ENCODE measurements at regions not wholly inside any gene's neighbourhood (a gene's known extent, or its start where the extent isn't known, plus 50 kb on each side); places are given as distances from the start of the nearest gene placed in this dataset.

- no peak for TF ChIP-seq CTCF (IDR thresholded peaks at IDR 0.05; ENCODE audit: insufficient read depth in 1 of 2, low read depth in 1 of 2, low read length in 1 of 2, severe bottlenecking in 1 of 2, unreplicated experiment in 1 of 2)
- H3K4me3 ChIP-seq (ENCODE audit: low read depth, low read length) = no peak overlapping the region
- Mint-ChIP-seq H3K27me3 (ENCODE audit: insufficient read depth, unreplicated experiment) (peaks cover 20% of the 10 kb centered on the region), H3K4me3 (ENCODE audit: unreplicated experiment) (no peak overlapping the region), H3K9me3 (ENCODE audit: unreplicated experiment) (no peaks in the 10 kb centered on the region), H3K27ac (ENCODE audit: unreplicated experiment) (no peak overlapping the region), H3K36me3 (ENCODE audit: insufficient read depth, unreplicated experiment) (no peaks in the 10 kb centered on the region), H3K4me1 (ENCODE audit: low read depth, unreplicated experiment) (no peaks in the 10 kb centered on the region)
- no peak for DNase-seq
- H3K4me1 ChIP-seq = no peaks in the 10 kb centered on the region
- intact Hi-C loops (cut with micrococcal nuclease; ENCODE audit: unreplicated experiment) = no loop called here
- H3K27me3 ChIP-seq (replicated peaks; ENCODE audit: control insufficient read depth, insufficient read depth, low read length) = peaks cover 1% of the 10 kb centered on the region; the same call in 1 of the 2 replicates
- ChIA-PET POLR2A (no interaction called here), CTCF (interaction anchor here (0.5 kb wide), 1 partner anchor 103 kb away, joined by 3 read pairs; no protein-coding TSS in a partner anchor)
- no TSS peak for BruUV-seq (replicated peaks)
- H3K9me3 ChIP-seq = no peaks in the 10 kb centered on the region
- H3K36me3 ChIP-seq (ENCODE audit: control insufficient read depth, insufficient read depth, low read length) = no peaks in the 10 kb centered on the region
Measured at GRCh38 chr6:44538807-44539201, 151.3 kb downstream of the CDC5L start.

GRCh38 chr6:44539701-44540355 is 152.3 kb downstream of the CDC5L start:
- POLR2A ChIA-PET = no interaction called here
- no peaks in the 10 kb centered on the region for H3K4me1 Mint-ChIP-seq (ENCODE audit: low read depth, unreplicated experiment)
- no peaks in the 10 kb centered on the region for H3K9me3 Mint-ChIP-seq (ENCODE audit: unreplicated experiment)
- no peaks in the 10 kb centered on the region for H3K36me3 Mint-ChIP-seq (ENCODE audit: insufficient read depth, unreplicated experiment)
- no TSS peak for BruUV-seq (replicated peaks)
- no peak for TF ChIP-seq CTCF (IDR thresholded peaks at IDR 0.05; ENCODE audit: insufficient read depth in 1 of 2, low read depth in 1 of 2, low read length in 1 of 2, severe bottlenecking in 1 of 2, unreplicated experiment in 1 of 2)
- intact Hi-C loops (cut with micrococcal nuclease; ENCODE audit: unreplicated experiment) = no loop called here
- CTCF ChIA-PET = no interaction called here
- H3K9me3 ChIP-seq = no peaks in the 10 kb centered on the region
- H3K4me3 ChIP-seq (ENCODE audit: low read depth, low read length) = no peak overlapping the region
- H3K4me3 Mint-ChIP-seq (ENCODE audit: unreplicated experiment) = no peak overlapping the region
- peaks cover 1% of the 10 kb centered on the region; the same call in 1 of the 2 replicates for H3K27me3 ChIP-seq (replicated peaks; ENCODE audit: control insufficient read depth, insufficient read depth, low read length)
- DNase-seq = no peak
- H3K27ac Mint-ChIP-seq (ENCODE audit: unreplicated experiment) = no peak overlapping the region
- peaks cover 17% of the 10 kb centered on the region for H3K27me3 Mint-ChIP-seq (ENCODE audit: insufficient read depth, unreplicated experiment)
- no peaks in the 10 kb centered on the region for H3K36me3 ChIP-seq (ENCODE audit: control insufficient read depth, insufficient read depth, low read length)
- H3K4me1 ChIP-seq = no peaks in the 10 kb centered on the region

- H3K9me3 ChIP-seq = no peaks in the 10 kb centered on the region
- no peak overlapping the region for H3K4me3 ChIP-seq (ENCODE audit: low read depth, low read length)
- no peaks in the 10 kb centered on the region for H3K36me3 Mint-ChIP-seq (ENCODE audit: insufficient read depth, unreplicated experiment)
- peaks cover 1% of the 10 kb centered on the region; the same call in 1 of the 2 replicates for H3K27me3 ChIP-seq (replicated peaks; ENCODE audit: control insufficient read depth, insufficient read depth, low read length)
- no peaks in the 10 kb centered on the region for H3K9me3 Mint-ChIP-seq (ENCODE audit: unreplicated experiment)
- no peak for DNase-seq
- H3K4me1 Mint-ChIP-seq (ENCODE audit: low read depth, unreplicated experiment) = no peaks in the 10 kb centered on the region
- BruUV-seq (replicated peaks) = no TSS peak
- CTCF ChIA-PET = no interaction called here
- no peak for TF ChIP-seq CTCF (IDR thresholded peaks at IDR 0.05; ENCODE audit: insufficient read depth in 1 of 2, low read depth in 1 of 2, low read length in 1 of 2, severe bottlenecking in 1 of 2, unreplicated experiment in 1 of 2)
- H3K4me3 Mint-ChIP-seq (ENCODE audit: unreplicated experiment) = no peak overlapping the region
- no peak overlapping the region for H3K27ac Mint-ChIP-seq (ENCODE audit: unreplicated experiment)
- H3K27me3 Mint-ChIP-seq (ENCODE audit: insufficient read depth, unreplicated experiment) = peaks cover 19% of the 10 kb centered on the region
- intact Hi-C loops (cut with micrococcal nuclease; ENCODE audit: unreplicated experiment) = no loop called here
- POLR2A ChIA-PET = no interaction called here
- H3K4me1 ChIP-seq = no peaks in the 10 kb centered on the region
- no peaks in the 10 kb centered on the region for H3K36me3 ChIP-seq (ENCODE audit: control insufficient read depth, insufficient read depth, low read length)
Measured at GRCh38 chr6:44540881-44541280, 153.4 kb downstream of the CDC5L start.
